ENCODE measurements at regions not wholly inside any gene's neighbourhood (a gene's known extent, or its start where the extent isn't known, plus 50 kb on each side); places are given as distances from the start of the nearest gene placed in this dataset.

DNA sequence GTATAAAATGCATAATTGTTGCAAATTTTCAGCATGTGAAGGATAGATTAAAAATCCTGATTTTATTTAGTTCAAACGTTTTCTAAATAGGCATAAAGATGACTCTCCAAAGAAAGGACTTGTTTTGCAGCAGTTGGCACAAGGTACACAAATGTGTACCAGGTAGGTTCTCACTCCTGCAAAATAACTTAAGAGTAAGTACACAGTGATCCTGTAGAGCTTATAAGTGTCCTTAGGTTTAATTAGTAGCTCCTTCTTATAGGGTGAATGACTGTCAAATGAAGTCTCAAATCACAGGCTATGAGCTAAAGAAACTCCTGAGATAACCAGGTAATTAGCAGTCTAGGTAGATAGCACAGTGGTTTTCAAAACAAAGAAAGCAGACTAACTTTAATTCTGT lies 330.6 kb upstream of the MDGA2 start:
- ATAC-seq (ENCODE audit: low read depth) (no peak), DNase-seq (no peak)
- Mint-ChIP-seq H3K36me3 (ENCODE audit: low read depth) (no peaks in the 10 kb centered on the region), H3K4me1 (no peaks in the 10 kb centered on the region), H3K9me3 (peaks cover 2% of the 10 kb centered on the region), H3K27ac (no peak overlapping the region), H3K4me3 (no peak overlapping the region), H3K27me3 (no peaks in the 10 kb centered on the region)
- TF ChIP-seq, protein P1, sequence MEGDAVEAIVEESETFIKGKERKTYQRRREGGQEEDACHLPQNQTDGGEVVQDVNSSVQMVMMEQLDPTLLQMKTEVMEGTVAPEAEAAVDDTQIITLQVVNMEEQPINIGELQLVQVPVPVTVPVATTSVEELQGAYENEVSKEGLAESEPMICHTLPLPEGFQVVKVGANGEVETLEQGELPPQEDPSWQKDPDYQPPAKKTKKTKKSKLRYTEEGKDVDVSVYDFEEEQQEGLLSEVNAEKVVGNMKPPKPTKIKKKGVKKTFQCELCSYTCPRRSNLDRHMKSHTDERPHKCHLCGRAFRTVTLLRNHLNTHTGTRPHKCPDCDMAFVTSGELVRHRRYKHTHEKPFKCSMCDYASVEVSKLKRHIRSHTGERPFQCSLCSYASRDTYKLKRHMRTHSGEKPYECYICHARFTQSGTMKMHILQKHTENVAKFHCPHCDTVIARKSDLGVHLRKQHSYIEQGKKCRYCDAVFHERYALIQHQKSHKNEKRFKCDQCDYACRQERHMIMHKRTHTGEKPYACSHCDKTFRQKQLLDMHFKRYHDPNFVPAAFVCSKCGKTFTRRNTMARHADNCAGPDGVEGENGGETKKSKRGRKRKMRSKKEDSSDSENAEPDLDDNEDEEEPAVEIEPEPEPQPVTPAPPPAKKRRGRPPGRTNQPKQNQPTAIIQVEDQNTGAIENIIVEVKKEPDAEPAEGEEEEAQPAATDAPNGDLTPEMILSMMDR (IDR thresholded peaks at IDR 0.05), result no peak
- ChIA-PET CTCF (no interaction called here), POLR2A (no interaction called here)
- intact Hi-C loops (cut with micrococcal nuclease), result no loop called here

DNA sequence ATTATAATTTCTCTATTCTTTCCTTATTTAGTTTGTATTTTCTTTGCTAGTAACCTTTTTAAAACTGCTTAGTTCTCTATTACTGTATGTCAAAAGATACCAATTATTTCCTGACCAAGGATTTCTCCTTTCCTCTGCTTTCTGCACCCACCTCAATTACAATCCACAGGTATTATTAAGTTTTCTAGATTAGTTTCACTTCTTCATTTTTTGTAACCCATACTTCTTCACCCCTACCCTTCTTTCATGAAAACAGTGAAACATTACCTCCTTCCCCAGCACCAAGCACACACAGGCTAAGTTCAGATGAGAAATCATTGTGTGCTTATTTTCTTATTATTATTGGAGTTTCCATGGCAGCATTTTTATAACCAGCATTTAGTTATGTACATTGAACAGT lies 318.5 kb upstream of the MDGA2 start:
- DNase-seq (no peak), ATAC-seq (ENCODE audit: low read depth) (no peak)
- Mint-ChIP-seq H3K4me1 (no peaks in the 10 kb centered on the region), H3K9me3 (peaks cover 7% of the 10 kb centered on the region), H3K4me3 (no peak overlapping the region), H3K27ac (no peak overlapping the region), H3K36me3 (ENCODE audit: low read depth) (no peaks in the 10 kb centered on the region), H3K27me3 (no peaks in the 10 kb centered on the region)
- ChIA-PET CTCF (no interaction called here), POLR2A (no interaction called here)
- intact Hi-C loops (cut with micrococcal nuclease), result no loop called here
- TF ChIP-seq, protein P1 (IDR thresholded peaks at IDR 0.05), result no peak

DNA sequence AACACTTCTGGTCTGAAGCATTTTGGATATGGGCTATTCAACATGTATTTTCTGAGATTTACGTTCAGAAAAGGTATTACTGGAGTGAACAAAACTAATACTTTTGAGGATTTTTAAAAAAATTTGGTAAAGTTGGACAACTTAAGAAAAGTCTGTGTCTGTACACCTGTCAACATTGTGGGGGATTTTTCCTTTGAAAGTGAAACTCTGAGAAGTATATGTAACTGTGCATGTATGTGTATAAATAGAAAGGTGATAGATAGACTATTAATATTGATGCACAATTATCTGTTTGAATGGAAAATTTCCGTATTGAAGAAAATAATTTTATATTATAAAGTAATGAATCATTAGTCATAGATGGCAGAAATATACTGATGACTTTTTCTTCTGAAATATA lies 312.8 kb upstream of the MDGA2 start:
- ChIA-PET CTCF (no interaction called here), POLR2A (no interaction called here)
- Mint-ChIP-seq H3K4me3 (no peak overlapping the region), H3K27me3 (no peaks in the 10 kb centered on the region), H3K36me3 (ENCODE audit: low read depth) (no peaks in the 10 kb centered on the region), H3K27ac (no peak overlapping the region), H3K9me3 (no peaks in the 10 kb centered on the region), H3K4me1 (no peaks in the 10 kb centered on the region)
- TF ChIP-seq, protein P1 (IDR thresholded peaks at IDR 0.05), result no peak
- DNase-seq (no peak), ATAC-seq (ENCODE audit: low read depth) (no peak)
- intact Hi-C loops (cut with micrococcal nuclease), result no loop called here

DNA sequence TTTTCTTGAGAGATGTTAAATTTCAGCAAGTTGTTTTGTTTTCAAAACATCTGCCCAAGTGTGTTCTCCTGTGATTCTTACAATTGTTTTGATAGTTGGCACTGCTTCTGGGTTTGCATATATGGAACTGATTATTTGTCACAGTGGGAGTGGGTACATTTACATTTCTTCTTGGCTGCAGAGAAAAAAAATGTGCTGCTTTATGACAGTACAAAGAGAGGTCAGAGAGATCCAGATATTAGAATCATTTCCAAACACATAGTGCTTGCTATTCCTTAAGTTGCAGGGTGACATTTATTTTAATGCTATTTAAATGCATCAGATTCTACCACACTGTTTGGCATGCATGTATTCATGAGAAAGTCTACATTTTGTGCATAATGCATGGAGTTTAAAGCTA lies 303.5 kb upstream of the MDGA2 start:
- DNase-seq, result no peak
- ChIA-PET POLR2A (no interaction called here), CTCF (no interaction called here)
- Mint-ChIP-seq H3K27ac (no peak overlapping the region), H3K9me3 (no peaks in the 10 kb centered on the region), H3K4me3 (no peak overlapping the region), H3K36me3 (ENCODE audit: low read depth) (no peaks in the 10 kb centered on the region), H3K27me3 (no peaks in the 10 kb centered on the region), H3K4me1 (no peaks in the 10 kb centered on the region)
- no peak for ATAC-seq (ENCODE audit: low read depth)
- TF ChIP-seq, protein P1 (IDR thresholded peaks at IDR 0.05), result no peak
- intact Hi-C loops (cut with micrococcal nuclease), result no loop called here

DNA sequence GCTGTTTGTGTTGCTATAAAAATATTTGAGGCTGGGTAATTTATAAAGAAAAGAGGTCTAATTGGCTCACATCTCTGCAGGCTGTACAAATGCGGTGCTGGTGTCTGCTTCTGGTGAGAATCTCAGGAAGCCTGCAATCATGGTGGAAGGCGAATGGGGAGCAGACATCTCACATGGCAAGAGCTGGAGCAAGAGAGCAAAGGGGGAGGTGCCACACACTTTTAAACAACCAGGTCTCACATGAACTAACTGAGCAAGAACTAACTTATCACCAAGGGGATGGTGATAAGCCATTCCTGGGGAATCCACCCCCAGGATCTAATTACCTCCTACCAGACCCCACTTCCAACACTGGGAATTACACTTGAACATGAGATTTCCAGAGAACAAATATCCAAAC lies 300.7 kb upstream of the MDGA2 start:
- ChIA-PET CTCF (no interaction called here), POLR2A (no interaction called here)
- TF ChIP-seq, protein P1 (IDR thresholded peaks at IDR 0.05), result no peak
- no peaks in the 10 kb centered on the region for H3K9me3 Mint-ChIP-seq
- DNase-seq (no peak), ATAC-seq (ENCODE audit: low read depth) (no peak)
- no peaks in the 10 kb centered on the region for H3K4me1 Mint-ChIP-seq
- no peaks in the 10 kb centered on the region for H3K36me3 Mint-ChIP-seq (ENCODE audit: low read depth)
- no peaks in the 10 kb centered on the region for H3K27me3 Mint-ChIP-seq
- intact Hi-C loops (cut with micrococcal nuclease), result no loop called here
- H3K27ac Mint-ChIP-seq, result no peak overlapping the region
- no peak overlapping the region for H3K4me3 Mint-ChIP-seq
